Stomach (tissue), 4 donors: ENCODE measurements at regions not wholly inside any gene's neighbourhood (a gene's known extent, or its start where the extent isn't known, plus 50 kb on each side); places are given as distances from the start of the nearest gene placed in this dataset.

Experiments
- POLR2A ChIP-seq, 4 donors: fragments of 450-650 bp; IDR thresholded peaks; one replicate each; pipeline ENCODE4 v1.6.1; 2016; ENCODE audit warnings: antibody characterized with exemption in 4 of 4, control low read depth in 2 of 4, mild to moderate bottlenecking in 1 of 4, moderate library complexity in 1 of 4
- POLR2AphosphoS5 ChIP-seq, 3 donors: sonication (generic); formaldehyde crosslinking; IDR thresholded peaks; one replicate each; pipeline ENCODE4 v1.6.1; 2016; ENCODE audit warnings: antibody characterized with exemption in 3 of 3
- TF ChIP-seq, protein P1 (sequence below), 7 experiments: fragments of 450-650 bp in 4 of 7; fragments of 200-600 bp in 3 of 7; sonication (generic) in 3 of 7; IDR thresholded peaks; one replicate each; pipeline ENCODE4 v1.5.1; 2016 to 2019; ENCODE audit warnings: antibody characterized with exemption in 7 of 7, control low read depth in 2 of 7, mild to moderate bottlenecking in 1 of 7

DNA sequence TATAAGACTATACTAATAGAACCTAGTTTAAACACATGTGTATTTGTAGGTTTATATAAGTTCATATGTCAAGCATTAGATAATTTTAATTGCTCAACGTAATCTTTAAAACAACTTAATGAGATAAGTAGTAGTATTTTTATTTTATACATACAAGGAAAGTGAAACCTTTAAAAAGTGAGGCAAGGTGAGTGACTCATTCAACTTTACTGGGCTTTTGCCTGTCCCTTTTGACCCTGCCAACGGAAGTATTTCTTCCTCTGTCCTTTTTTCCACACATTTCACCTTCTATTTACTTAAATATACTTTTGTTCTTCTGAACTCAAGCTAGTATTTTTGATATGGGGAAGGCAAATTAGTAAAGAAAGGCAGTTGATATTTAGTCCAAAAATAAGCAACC, 78.5 kb downstream of the KBTBD8 start:
- no peak for TF ChIP-seq POLR2AphosphoS5 (IDR thresholded peaks at IDR 0.05)
- TF ChIP-seq, protein P1, sequence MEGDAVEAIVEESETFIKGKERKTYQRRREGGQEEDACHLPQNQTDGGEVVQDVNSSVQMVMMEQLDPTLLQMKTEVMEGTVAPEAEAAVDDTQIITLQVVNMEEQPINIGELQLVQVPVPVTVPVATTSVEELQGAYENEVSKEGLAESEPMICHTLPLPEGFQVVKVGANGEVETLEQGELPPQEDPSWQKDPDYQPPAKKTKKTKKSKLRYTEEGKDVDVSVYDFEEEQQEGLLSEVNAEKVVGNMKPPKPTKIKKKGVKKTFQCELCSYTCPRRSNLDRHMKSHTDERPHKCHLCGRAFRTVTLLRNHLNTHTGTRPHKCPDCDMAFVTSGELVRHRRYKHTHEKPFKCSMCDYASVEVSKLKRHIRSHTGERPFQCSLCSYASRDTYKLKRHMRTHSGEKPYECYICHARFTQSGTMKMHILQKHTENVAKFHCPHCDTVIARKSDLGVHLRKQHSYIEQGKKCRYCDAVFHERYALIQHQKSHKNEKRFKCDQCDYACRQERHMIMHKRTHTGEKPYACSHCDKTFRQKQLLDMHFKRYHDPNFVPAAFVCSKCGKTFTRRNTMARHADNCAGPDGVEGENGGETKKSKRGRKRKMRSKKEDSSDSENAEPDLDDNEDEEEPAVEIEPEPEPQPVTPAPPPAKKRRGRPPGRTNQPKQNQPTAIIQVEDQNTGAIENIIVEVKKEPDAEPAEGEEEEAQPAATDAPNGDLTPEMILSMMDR (IDR thresholded peaks at IDR 0.05), result no peak
- TF ChIP-seq POLR2A (IDR thresholded peaks at IDR 0.05), result no peak
